ENCODE measurements at regions not wholly inside any gene's neighbourhood (a gene's known extent, or its start where the extent isn't known, plus 50 kb on each side); places are given as distances from the start of the nearest gene placed in this dataset.

GRCh38 chr1:42043182-42043581 lies 110.0 kb upstream of the GUCA2B start:
- TF ChIP-seq CTCF (IDR thresholded peaks at IDR 0.05) (no peak), POLR2AphosphoS5 (IDR thresholded peaks at IDR 0.05) (no peak), POLR2A (IDR thresholded peaks at IDR 0.05) (no peak), EP300 (IDR thresholded peaks at IDR 0.05) (no peak)
